GM12874 (cell line): ENCODE measurements at regions not wholly inside any gene's neighbourhood (a gene's known extent, or its start where the extent isn't known, plus 50 kb on each side); places are given as distances from the start of the nearest gene placed in this dataset.

Experiments used
- TF ChIP-seq, protein P1 (sequence below): IDR thresholded peaks from 2 replicates; pipeline ENCODE4 v1.5.1; 2011; ENCODE audit warnings: low read depth, mild to moderate bottlenecking, control low read depth, low read length, moderate library complexity; ENCODE audit not compliant: insufficient read depth

DNA sequence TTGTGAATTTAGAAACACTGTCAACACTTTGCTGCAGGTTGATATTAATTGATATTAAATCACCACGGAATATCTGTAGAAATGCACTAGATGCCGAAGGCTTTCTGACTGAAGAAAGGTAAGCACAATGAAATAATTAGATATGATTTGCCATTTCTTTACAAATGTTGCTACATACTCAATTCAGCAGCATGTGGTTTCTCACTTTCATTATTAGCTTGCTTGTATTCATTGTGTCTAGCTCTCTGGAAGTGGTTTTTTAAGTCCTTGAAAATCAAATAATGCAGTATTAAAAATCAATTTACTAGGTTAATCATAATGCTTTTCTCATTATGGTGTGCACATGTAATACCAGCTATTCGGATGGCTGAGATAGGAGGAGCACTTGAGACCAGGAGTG, 231.3 kb upstream of the MARCKS start:
- TF ChIP-seq, protein P1, sequence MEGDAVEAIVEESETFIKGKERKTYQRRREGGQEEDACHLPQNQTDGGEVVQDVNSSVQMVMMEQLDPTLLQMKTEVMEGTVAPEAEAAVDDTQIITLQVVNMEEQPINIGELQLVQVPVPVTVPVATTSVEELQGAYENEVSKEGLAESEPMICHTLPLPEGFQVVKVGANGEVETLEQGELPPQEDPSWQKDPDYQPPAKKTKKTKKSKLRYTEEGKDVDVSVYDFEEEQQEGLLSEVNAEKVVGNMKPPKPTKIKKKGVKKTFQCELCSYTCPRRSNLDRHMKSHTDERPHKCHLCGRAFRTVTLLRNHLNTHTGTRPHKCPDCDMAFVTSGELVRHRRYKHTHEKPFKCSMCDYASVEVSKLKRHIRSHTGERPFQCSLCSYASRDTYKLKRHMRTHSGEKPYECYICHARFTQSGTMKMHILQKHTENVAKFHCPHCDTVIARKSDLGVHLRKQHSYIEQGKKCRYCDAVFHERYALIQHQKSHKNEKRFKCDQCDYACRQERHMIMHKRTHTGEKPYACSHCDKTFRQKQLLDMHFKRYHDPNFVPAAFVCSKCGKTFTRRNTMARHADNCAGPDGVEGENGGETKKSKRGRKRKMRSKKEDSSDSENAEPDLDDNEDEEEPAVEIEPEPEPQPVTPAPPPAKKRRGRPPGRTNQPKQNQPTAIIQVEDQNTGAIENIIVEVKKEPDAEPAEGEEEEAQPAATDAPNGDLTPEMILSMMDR: no peak

DNA sequence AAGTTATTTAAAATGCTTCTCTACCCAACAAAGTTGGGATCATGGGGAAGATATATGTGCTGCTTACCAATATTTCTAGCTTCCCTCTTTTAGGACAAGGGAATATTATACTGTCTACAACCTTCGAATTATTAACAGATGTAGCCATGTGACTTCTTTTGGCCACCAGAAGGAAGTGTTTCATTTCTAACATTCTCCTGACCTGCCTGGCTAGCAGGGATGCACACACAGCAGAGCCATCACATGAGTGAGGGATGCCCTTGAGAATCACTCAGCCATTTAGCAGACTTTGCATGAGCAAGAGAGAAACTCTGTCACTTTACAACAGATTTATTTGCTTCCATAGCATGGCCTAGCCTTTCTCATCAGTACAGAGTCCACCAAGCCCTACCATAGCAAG, 230.7 kb upstream of the MARCKS start:
- TF ChIP-seq, protein P1: no peak

DNA sequence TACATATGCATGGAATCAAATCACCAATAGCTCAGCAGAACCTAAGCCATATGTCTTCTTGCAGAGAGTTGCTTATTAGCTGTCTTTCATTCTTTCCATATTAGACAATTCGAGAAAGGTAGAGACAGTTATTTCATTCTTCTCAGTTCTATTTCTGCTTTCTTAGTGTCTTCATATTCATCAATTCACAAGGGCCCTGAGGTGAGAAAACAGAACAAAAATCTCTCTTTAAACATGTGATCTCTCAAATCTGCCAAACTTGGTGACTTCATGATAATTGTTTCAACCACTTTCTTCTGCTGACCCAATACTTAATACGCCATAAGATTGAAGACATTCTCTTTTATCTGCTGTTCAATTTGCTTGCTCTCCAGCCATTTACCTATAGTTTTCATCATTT, 229.7 kb upstream of the MARCKS start:
- TF ChIP-seq, protein P1: no peak

DNA sequence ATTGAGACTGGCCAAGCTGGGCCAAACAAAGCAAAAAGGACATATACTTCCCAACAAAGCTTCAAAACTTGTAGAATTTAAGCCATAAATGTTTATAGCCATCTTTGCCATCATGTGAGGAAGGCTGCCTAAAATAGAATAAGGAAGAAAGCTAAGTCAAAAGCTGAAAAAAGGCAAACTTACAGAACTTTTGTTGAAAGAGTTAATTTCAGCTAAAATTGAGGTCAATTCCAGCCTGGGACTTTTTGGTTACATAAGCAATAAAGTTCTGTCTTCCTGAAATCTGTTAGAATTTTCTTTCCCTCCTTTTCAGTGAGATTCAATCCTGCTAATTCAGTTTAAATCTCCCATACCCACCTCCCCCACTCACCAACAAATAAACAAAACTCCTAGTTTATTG, 227.9 kb upstream of the MARCKS start:
- TF ChIP-seq, protein P1: no peak

DNA sequence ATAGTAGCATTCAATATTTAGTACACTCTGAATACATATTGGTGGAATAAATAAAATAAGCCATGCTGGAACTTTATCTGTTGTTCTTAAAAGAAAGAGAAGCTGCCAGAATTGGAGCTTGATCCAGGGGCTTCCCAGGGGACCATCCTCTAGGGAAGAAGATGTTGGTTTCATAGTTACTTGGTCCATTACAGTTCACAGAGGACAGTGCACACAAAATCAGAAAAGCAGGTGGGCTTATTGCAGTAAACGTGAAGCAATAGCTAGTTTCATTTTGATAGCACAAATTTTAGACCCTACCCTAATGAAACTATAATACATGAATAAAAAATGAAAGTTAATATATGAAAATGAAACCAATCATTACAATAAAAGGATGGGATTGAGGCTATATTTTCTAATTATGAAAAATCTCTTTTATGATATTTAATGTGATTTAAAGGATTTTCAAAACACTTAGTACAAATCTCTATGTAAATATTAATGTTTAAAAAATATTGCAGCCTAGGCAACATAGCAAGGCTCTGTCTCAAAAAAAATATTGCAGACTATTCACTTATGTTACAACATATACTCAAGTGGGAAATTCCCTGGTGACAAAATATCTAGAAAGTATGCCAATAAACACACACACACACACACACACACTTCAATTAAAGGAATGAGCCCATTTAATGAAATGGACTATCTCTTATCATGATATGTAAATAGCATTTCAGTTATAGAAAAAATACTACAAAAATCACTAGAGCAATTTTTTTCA, 227.0 kb upstream of the MARCKS start:
- TF ChIP-seq, protein P1: no peak

DNA sequence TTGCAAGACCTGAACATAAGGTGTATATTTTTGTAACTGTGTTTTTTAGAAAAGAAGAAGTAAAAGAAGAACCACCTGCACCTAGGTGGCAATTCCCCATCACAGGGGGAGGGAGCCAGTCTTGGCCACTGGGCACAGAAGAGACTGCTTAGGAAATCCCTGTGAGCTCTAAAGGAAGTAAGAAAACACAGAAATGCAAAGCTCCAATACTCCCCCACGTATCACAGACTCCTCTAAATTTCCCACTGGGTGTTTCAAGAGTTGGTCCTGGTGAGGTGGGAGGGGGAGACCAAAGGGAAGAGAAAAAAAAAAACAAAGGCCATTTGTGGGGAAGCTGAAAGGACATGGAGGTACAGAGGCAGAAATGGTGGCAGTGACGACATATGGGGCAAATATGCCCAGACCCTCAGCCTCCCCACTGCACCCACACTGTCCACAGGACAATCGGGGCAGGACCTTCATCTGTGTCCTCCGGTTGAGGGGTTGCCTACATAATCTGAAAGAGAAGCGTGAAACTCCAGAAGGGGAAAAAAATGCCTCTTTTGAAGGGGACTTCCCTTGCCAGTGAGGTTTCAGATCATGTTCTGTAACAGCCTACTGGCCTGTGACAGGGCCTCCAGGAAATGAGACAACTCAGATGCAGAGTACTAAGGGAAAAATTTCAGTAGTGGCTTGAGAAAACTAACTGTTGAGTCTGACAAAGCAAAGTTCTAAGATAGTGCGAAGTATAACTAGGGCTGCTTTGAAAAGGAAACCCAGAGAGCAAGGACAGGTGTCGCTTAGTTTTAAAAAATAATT, 226.2 kb upstream of the MARCKS start:
- TF ChIP-seq, protein P1: no peak

DNA sequence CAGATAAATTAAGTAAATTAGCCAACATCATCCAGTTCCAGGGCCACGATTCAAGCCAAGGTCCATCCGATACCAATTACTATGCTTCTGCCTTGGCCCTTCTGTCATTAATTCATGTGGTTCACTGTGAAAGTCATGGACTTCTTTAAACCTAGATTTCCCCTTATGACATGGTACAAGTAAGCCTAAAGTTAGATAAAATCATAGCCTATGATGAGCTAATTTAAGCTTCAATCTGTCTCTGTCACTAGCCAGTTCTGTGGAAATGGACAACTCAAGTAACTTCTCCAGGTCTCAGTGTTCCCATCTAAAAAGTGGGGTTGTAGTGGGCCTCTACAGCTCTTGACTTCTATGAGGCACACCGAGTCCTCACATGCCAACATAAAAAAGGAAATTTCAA, 225.5 kb upstream of the MARCKS start:
- TF ChIP-seq, protein P1: no peak
